Suppressor macrophage treated with lipopolysaccharide for 4 hours (primary cell): ENCODE measurements at regions not wholly inside any gene's neighbourhood (a gene's known extent, or its start where the extent isn't known, plus 50 kb on each side); places are given as distances from the start of the nearest gene placed in this dataset.

Experiments used
- DNase-seq: peaks from one replicate; pipeline ENCODE4 v3.0.0-alpha.2; 2020

GRCh38 chr2:107242811-107243210 lies 356.8 kb upstream of the ST6GAL2 start:
- no peak for DNase-seq

GRCh38 chr2:107248932-107249331 lies 363.0 kb upstream of the ST6GAL2 start:
- DNase-seq = no peak

GRCh38 chr2:107255744-107256143 lies 369.8 kb upstream of the ST6GAL2 start:
- no peak for DNase-seq

- no peak for DNase-seq
Observed at GRCh38 chr2:107258531-107259407, 372.8 kb upstream of the ST6GAL2 start.

GRCh38 chr2:107259408-107260195 lies 373.6 kb upstream of the ST6GAL2 start:
- no peak for DNase-seq

- DNase-seq = no peak
Observed at GRCh38 chr2:107263628-107264027, 377.7 kb upstream of the ST6GAL2 start.

GRCh38 chr2:107264184-107264583 lies 378.2 kb upstream of the ST6GAL2 start:
- no peak for DNase-seq

- DNase-seq = no peak
Observed at GRCh38 chr2:107266555-107266954, 380.6 kb upstream of the ST6GAL2 start.

GRCh38 chr2:107267086-107267485 lies 381.1 kb upstream of the ST6GAL2 start:
- no peak for DNase-seq

- DNase-seq = no peak
Observed at GRCh38 chr2:107276034-107276433, 390.1 kb upstream of the ST6GAL2 start.

GRCh38 chr2:107278672-107279071 lies 392.7 kb upstream of the ST6GAL2 start:
- DNase-seq = no peak

- DNase-seq = no peak
Observed at GRCh38 chr2:107281637-107282036, 395.7 kb upstream of the ST6GAL2 start.

- no peak for DNase-seq
Observed at GRCh38 chr2:107282135-107282534, 396.2 kb upstream of the ST6GAL2 start.

GRCh38 chr2:107285621-107286299 lies 399.8 kb upstream of the ST6GAL2 start:
- DNase-seq = no peak

- DNase-seq = no peak
Observed at GRCh38 chr2:107290041-107290440, 404.1 kb upstream of the ST6GAL2 start.

- DNase-seq = no peak
Observed at GRCh38 chr2:107303964-107304363, 418.0 kb upstream of the ST6GAL2 start.

GRCh38 chr2:107305966-107306365 lies 420.0 kb upstream of the ST6GAL2 start:
- DNase-seq = no peak

- DNase-seq = no peak
Observed at GRCh38 chr2:107306881-107307280, 420.9 kb upstream of the ST6GAL2 start.

GRCh38 chr2:107308835-107309234 lies 422.9 kb upstream of the ST6GAL2 start:
- no peak for DNase-seq

GRCh38 chr2:107312240-107312639 lies 426.3 kb upstream of the ST6GAL2 start:
- DNase-seq = no peak

GRCh38 chr2:107313316-107313715 lies 427.3 kb upstream of the ST6GAL2 start:
- no peak for DNase-seq

- DNase-seq = no peak
Observed at GRCh38 chr2:107320881-107321280, 434.9 kb upstream of the ST6GAL2 start.

- DNase-seq = no peak
Observed at GRCh38 chr2:107322416-107322815, 436.4 kb upstream of the ST6GAL2 start.
